Thyroid gland (tissue), 4 donors: ENCODE measurements at regions not wholly inside any gene's neighbourhood (a gene's known extent, or its start where the extent isn't known, plus 50 kb on each side); places are given as distances from the start of the nearest gene placed in this dataset.

ENCODE experiments used
- DNase-seq, 2 donors: peaks; one replicate each; pipeline ENCODE4 v3.0.0-alpha.2; 2019
- H3K27ac ChIP-seq, 3 donors: fragments of 200-600 bp; sonication (generic); 1 replicate in 2 of 3; 2 replicates in 1 of 3; pipeline ENCODE4 v1.5.1; 2016 to 2019; ENCODE audit warnings: mild to moderate bottlenecking in 1 of 3, moderate library complexity in 1 of 3
- H3K27me3 ChIP-seq: fragments of 200-600 bp; sonication (generic); one replicate; pipeline ENCODE4 v1.5.1; 2019
- H3K36me3 ChIP-seq, 2 donors: fragments of 200-600 bp; sonication (generic); one replicate each; pipeline ENCODE4 v1.5.1; 2016 to 2019
- H3K4me1 ChIP-seq, 2 donors: fragments of 200-600 bp; sonication (generic); one replicate each; pipeline ENCODE4 v1.5.1; 2017 to 2019
- H3K4me3 ChIP-seq, 3 donors: fragments of 200-600 bp; sonication (generic); replicated peaks in 1 of 3; 1 replicate in 2 of 3; 2 replicates in 1 of 3; pipeline ENCODE4 v1.5.1; 2016; ENCODE audit warnings: mild to moderate bottlenecking in 1 of 3
- H3K9me3 ChIP-seq: fragments of 200-600 bp; sonication (generic); one replicate; pipeline ENCODE4 v1.5.1; 2017
- CTCF ChIP-seq, 6 experiments: fragments of 200-600 bp in 3 of 6; fragments of 450-650 bp in 3 of 6; sonication (generic) in 3 of 6; IDR thresholded peaks; one replicate each; pipeline ENCODE4 v1.5.1; 2016 to 2019; ENCODE audit warnings: antibody characterized with exemption in 6 of 6, mild to moderate bottlenecking in 2 of 6, inconsistent platforms in 1 of 6, moderate library complexity in 1 of 6
- POLR2A ChIP-seq, 2 donors: fragments of 450-650 bp; IDR thresholded peaks; one replicate each; pipeline ENCODE4 v1.6.1; 2017; ENCODE audit warnings: antibody characterized with exemption in 2 of 2, mild to moderate bottlenecking in 2 of 2, moderate library complexity in 1 of 2
- WGBS, 2 donors: methylation state at CpG; one replicate each; pipeline ENCODE4 v1.1.5; 2017; 5-methylcytosine and 5-hydroxymethylcytosine counted together
- intact Hi-C: fragments of 100-400 bp; cut with DNase I; formaldehyde crosslinking; loops from one replicate; pipeline ENCODE4 v1.15.1; 2023

- Histone ChIP-seq H3K27me3 (no peaks in the 10 kb centered on the region), H3K4me1 (peaks cover 0 to under 1% of the 10 kb centered on the region in 2 donors), H3K9me3 (no peaks in the 10 kb centered on the region), H3K27ac (no peak overlapping the region), H3K4me3 (no peak overlapping the region), H3K36me3 (no peaks in the 10 kb centered on the region)
- DNase-seq = no peak
- TF ChIP-seq POLR2A (IDR thresholded peaks at IDR 0.05) = no peak
- no peak for TF ChIP-seq CTCF (IDR thresholded peaks at IDR 0.05)
- WGBS, 2 donors = 79 to 81% methylated on average over 22 to 32 of the region's 32 CpGs
- intact Hi-C loops = no loop called here
Observed at GRCh38 chr2:241926541-241927311, 57.2 kb downstream of the RTP5 start.

DNA sequence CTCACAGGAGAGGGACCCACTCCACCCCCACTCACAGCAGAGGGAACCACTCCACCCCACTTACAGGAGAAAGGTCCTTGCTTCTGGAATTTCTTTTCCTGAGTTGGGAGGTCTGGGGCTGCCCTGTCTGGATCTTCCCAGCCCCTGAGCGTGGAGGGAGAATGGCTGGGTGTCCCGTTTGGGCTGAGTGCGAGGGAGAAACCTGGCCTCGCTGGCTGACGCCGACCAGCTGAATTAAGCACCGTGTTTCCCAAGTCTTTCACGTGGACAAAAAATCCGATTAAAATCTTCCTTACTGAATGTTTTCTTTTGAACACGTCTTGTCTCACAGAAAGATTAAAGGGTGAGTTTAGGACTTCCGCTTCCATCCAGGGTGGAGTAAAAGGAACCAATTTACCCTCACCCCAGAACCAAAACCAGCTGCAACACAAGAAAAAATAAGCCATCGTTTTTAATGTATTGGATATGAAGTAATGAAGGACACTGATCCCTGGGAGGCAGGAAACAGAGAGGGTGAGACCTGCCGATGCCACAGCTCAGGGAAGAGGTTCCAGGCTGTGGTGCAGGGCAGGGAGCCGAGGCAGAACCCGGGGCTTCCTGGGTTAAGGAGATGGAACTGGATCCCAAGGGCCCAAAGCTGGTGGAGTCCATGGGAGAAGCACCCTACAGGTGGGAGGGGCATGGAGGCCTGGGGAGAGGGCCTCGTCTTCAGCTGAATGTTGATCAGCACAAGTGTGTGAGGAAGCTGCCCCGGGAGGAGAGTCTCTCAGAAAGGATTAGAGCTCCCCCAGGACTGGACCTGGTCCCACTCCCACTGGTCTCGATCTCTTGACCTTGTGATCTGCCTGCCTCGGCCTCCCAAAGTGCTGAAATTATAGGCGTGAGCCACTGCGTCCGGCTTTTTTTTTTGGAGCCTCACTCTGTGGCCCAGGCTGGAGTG, 60.3 kb downstream of the RTP5 start:
- intact Hi-C loops = no loop called here
- H3K4me3 ChIP-seq = no peak overlapping the region
- H3K36me3 ChIP-seq = no peaks in the 10 kb centered on the region
- no peak overlapping the region for H3K27ac ChIP-seq
- 81 to 89% methylated on average over 22 of the region's 22 CpGs for WGBS, 2 donors
- DNase-seq = no peak
- H3K27me3 ChIP-seq = no peaks in the 10 kb centered on the region
- no peaks in the 10 kb centered on the region for H3K9me3 ChIP-seq
- peaks cover 25 to 29% of the 10 kb centered on the region in 2 donors for H3K4me1 ChIP-seq
- TF ChIP-seq CTCF (IDR thresholded peaks at IDR 0.05) (no peak), POLR2A (IDR thresholded peaks at IDR 0.05) (no peak)

GRCh38 chr2:241931084-241931975, 61.8 kb downstream of the RTP5 start:
- no peak for TF ChIP-seq CTCF (IDR thresholded peaks at IDR 0.05)
- TF ChIP-seq POLR2A (IDR thresholded peaks at IDR 0.05) = no peak
- no peak for DNase-seq

DNA sequence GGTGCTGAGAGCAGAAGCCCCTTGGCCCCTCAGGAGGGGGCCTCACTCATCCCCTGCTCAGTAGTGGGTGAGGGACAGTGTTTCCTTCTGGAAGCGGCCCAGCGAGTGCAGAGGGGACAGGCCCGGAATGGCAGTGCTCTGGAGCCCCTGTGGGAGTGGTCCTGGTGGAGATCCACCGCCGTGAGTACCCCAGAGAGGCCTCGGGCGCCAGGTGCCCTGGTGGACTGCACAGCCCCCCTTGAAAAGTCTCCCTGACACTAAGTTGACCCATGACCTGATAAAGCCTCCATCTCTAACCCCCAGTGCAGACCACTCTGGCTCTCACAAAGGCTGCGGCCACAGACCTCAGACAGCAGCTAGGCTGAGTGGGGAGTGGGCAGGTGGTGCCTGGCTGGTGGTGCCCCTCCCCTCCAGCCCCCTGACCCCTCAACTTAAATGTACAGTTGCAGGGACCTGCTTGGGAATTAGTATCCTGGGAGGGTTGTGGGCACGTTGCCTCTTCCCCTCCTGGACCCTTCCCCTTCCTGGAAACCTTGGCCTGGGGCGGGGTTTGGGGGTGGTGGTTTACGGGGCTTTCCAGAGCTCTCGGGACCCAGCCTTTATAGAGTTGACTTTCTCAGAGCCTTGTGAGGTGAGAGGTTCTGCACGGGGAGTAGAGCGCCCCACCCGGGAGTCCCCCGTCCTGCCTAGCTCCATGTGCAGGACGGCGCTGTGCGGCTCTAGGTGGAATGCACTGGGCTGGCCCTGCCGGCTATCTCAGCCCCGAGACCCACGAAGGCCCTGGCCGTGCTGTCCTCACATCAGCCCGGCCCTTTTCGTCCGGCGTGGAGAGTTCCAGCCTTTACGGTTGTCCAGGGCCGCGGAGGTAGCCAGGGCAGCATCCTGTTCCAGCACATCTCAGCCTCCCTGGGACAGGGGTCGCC, 62.7 kb downstream of the RTP5 start:
- peak overlapping the region; percentile 92 to 97 (median 97) for H3K27ac ChIP-seq

More at GRCh38 chr2:241931084-241931975, 61.8 kb downstream of the RTP5 start:
- no peak overlapping the region for H3K4me3 ChIP-seq
- H3K9me3 ChIP-seq = no peaks in the 10 kb centered on the region
- H3K27ac ChIP-seq = peak overlapping the region; percentile 92 to 97 (median 97)
- intact Hi-C loops = no loop called here
- peaks cover 29 to 31% of the 10 kb centered on the region in 2 donors for H3K4me1 ChIP-seq
- no peaks in the 10 kb centered on the region for H3K27me3 ChIP-seq
- 94 to 95% methylated on average over 26 to 30 of the region's 30 CpGs for WGBS, 2 donors
- H3K36me3 ChIP-seq = no peaks in the 10 kb centered on the region

More for the DNA sequence above, 62.7 kb downstream of the RTP5 start:
- intact Hi-C loops = no loop called here
- Histone ChIP-seq H3K27me3 (no peaks in the 10 kb centered on the region), H3K4me3 (no peak overlapping the region), H3K4me1 (peaks cover 29 to 31% of the 10 kb centered on the region in 2 donors), H3K36me3 (no peaks in the 10 kb centered on the region), H3K9me3 (no peaks in the 10 kb centered on the region)
- no peak for DNase-seq
- TF ChIP-seq POLR2A (IDR thresholded peaks at IDR 0.05) (no peak), CTCF (IDR thresholded peaks at IDR 0.05) (no peak)
- 96 to 98% methylated on average over 11 to 24 of the region's 31 CpGs for WGBS, 2 donors
